ENCODE measurements at regions not wholly inside any gene's neighbourhood (a gene's known extent, or its start where the extent isn't known, plus 50 kb on each side); places are given as distances from the start of the nearest gene placed in this dataset.

GRCh38 chr3:88000853-88001252, 58.0 kb downstream of the CGGBP1 start:
- TF ChIP-seq CTCF (IDR thresholded peaks at IDR 0.05) (no peak), POLR2A (IDR thresholded peaks at IDR 0.05) (no peak)
